ENCODE measurements at regions not wholly inside any gene's neighbourhood (a gene's known extent, or its start where the extent isn't known, plus 50 kb on each side); places are given as distances from the start of the nearest gene placed in this dataset.
"Not testable (repeated sequence)": the region's sequence is repeated elsewhere in the genome, so short reads cannot be mapped to it uniquely, and the experiment has no call there.

DNA sequence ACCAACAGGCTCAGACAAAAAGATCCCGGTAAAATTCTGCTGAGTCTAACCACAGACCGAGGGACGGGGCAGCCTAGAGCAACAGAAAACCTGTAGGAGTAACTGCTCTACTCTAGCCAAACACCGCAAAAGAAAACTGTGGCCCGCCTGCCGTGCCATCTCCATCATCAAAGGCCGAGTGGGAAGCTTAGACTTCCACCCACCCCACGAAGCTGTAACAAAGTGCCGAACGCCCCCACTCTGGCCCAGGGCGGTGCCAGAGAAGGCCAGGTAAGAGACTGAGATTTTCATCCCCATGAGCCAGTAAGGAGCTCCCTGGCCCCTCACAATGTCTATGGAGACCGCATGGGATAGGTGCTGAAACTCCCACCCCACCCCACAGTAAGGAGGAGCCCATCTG, 231.9 kb upstream of the COX10 start:
- intact Hi-C loops (cut with DNase I): no loop called here
- ATAC-seq: no peak
- DNase-seq: no peak

- intact Hi-C loops (cut with DNase I): no loop called here
- DNase-seq (no peak), ATAC-seq (no peak)
Observed at GRCh38 chr17:13840254-13840653, 229.1 kb upstream of the COX10 start.

- intact Hi-C loops (cut with DNase I): no loop called here
- DNase-seq: no peak
- ATAC-seq: no peak
Observed at GRCh38 chr17:13843862-13844635, 225.3 kb upstream of the COX10 start.

GRCh38 chr17:13851889-13852288, 217.4 kb upstream of the COX10 start:
- ATAC-seq: no peak
- intact Hi-C loops (cut with DNase I): no loop called here
- no peak for DNase-seq

DNA sequence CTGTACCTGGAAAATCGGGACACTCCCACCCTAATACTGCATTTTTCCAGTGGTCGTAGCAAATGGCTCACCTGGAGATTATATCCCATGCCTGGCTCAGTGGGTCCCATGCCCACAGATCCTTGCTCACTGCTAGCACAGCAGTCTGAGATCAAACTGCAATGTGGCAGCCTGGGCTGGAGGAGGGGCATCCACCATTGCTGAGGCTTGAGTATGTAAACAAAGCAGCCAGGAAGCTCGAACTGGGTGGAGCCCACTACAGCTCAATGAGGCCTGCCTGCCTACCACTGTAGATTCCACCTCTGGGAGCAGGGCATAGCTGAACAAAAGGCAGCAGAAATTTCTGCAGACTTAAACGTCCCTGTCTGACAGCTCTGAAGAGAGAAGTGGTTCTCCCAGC, 213.6 kb upstream of the COX10 start:
- DNase-seq; intact Hi-C loops (cut with DNase I); ATAC-seq: not testable (repeated sequence)

GRCh38 chr17:13862346-13862745, 207.0 kb upstream of the COX10 start:
- intact Hi-C loops (cut with DNase I): no loop called here
- ATAC-seq: no peak

GRCh38 chr17:13863436-13863835, 205.9 kb upstream of the COX10 start:
- intact Hi-C loops (cut with DNase I): no loop called here
- DNase-seq (no peak), ATAC-seq (no peak)

More at GRCh38 chr17:13862346-13862745, 207.0 kb upstream of the COX10 start:
- no peak for DNase-seq

DNA sequence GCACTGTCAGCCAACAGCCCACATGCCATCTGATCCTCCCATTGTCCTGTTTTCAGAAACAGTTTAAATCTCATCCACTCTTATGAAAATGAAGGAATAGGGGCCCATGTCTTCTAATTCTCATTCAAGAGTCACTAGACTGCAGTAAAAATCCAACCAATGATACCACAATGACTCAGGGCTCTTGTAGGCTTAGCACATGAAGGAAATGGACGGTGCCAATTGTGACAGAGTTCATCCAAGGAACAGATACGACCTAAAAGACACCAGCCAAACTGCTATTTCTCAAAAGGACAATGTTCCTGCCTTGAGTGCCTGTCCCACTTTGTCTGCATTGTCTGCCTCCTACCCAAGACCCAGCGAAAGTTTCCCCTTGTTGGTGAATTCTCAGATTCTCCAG, 204.8 kb upstream of the COX10 start:
- ATAC-seq (peak in 1 of 2 donors; percentile 63), DNase-seq (no peak)
- intact Hi-C loops (cut with DNase I): no loop called here

- intact Hi-C loops (cut with DNase I): no loop called here
- ATAC-seq: peak in 1 of 2 donors; percentile 45
- no peak for DNase-seq
Observed at GRCh38 chr17:13865650-13866049, 203.7 kb upstream of the COX10 start.

GRCh38 chr17:13869331-13869940, 199.9 kb upstream of the COX10 start:
- intact Hi-C loops (cut with DNase I): no loop called here
- DNase-seq (no peak), ATAC-seq (no peak)

DNA sequence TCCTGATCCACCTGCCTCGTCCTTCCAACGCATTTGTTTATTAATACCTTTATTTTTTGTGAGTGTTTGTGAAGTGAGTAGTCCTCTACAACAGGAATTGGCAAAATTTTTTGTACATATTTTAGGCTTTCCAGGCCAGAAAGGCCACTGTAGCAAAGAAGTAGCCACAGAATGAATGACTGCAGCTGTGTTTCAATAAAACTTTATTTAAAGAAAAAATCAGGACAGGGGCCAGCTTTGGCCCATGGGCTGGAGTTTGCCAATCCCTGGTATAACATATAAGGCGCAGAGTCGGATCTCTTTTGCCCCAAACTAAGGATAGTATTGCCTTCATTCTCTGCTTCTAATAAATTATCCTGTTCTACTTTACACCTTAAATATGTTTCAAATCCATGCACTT, 198.0 kb upstream of the COX10 start:
- intact Hi-C loops (cut with DNase I): no loop called here
- ATAC-seq: no peak
- no peak for DNase-seq

DNA sequence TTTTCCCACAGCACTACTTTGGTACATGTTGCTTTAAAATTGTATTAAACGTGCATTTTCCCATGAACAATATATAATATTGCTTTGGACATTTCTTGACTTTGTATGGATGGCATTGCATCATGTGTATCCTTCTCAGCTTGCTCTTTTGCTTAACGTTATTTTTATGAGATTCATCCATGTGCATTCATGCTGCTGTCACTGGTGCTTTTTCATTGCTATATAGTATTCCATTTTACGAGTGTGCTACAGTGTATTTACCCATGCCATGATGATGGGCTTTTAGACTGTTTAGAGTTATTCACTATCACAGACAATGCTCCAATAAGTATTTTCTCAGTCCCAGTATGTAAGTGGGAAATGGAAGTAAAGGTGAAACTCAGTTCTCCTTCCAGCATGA, 195.2 kb upstream of the COX10 start:
- no peak for DNase-seq
- intact Hi-C loops (cut with DNase I): no loop called here
- ATAC-seq: no peak

GRCh38 chr17:13874817-13875216, 194.5 kb upstream of the COX10 start:
- ATAC-seq (no peak), DNase-seq (no peak)
- intact Hi-C loops (cut with DNase I): no loop called here

DNA sequence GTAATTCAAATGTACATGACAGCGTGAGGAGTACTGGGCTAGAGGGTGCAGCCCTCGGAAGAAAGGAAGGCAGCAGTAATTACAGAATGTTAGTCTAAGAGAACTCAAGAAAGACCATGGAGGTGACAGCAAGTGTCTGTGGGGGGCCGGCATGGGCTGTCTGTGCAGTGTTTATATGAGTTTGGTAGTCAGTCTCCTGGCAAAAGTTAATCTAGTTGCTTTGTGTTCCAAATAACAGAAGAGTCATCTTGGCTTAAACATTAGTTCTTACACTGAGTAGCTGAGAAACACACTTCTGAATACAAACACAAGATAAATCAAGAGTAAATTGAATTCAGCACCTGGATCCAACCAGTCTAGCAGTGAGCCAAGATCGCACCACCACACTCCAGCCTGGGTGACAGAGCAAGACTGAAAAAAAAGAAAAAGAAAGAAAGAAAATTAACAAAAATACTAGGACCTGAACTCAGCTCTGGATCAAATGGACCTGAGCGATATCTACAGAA, 189.3 kb upstream of the COX10 start:
- ATAC-seq: peak in 1 of 2 donors; percentile 12
- intact Hi-C loops (cut with DNase I): loop anchor here in 1 of 2 donors (10.0 kb wide), 1 partner anchor 105 kb away; no protein-coding TSS in a partner anchor
- no peak for DNase-seq

GRCh38 chr17:13883659-13884058, 185.6 kb upstream of the COX10 start:
- intact Hi-C loops (cut with DNase I): loop anchor here in 1 of 2 donors (10.0 kb wide), 1 partner anchor 109 kb away; no protein-coding TSS in a partner anchor
- ATAC-seq: no peak

DNA sequence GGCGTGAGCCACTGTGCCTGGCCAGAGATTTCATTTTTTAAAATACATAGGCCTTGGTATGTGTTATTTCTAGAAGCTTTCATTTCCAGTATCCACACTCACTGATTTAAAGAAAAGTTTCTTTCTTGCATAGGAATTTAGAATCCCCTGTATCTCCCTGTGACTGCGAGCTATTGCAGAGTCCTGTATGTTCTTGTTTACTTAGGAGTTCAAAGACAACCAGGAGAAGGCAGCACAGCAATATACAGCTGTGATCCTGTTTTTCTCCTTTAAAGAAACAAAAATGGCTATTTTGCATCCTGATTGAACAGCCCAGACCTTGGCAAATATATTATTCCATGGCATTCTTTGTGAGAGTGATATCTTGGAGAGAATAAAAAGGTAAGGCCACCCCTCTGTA, 185.0 kb upstream of the COX10 start:
- intact Hi-C loops (cut with DNase I): loop anchor here in 1 of 2 donors (10.0 kb wide), 1 partner anchor 110 kb away; no protein-coding TSS in a partner anchor
- DNase-seq (no peak), ATAC-seq (no peak)

More at GRCh38 chr17:13883659-13884058, 185.6 kb upstream of the COX10 start:
- DNase-seq: no peak

- no peak for DNase-seq
- intact Hi-C loops (cut with DNase I): loop anchor here in 1 of 2 donors (10.0 kb wide), 1 partner anchor 111 kb away; no protein-coding TSS in a partner anchor
- ATAC-seq: peak; percentile 71 to 90
Observed at GRCh38 chr17:13885550-13885949, 183.8 kb upstream of the COX10 start.

DNA sequence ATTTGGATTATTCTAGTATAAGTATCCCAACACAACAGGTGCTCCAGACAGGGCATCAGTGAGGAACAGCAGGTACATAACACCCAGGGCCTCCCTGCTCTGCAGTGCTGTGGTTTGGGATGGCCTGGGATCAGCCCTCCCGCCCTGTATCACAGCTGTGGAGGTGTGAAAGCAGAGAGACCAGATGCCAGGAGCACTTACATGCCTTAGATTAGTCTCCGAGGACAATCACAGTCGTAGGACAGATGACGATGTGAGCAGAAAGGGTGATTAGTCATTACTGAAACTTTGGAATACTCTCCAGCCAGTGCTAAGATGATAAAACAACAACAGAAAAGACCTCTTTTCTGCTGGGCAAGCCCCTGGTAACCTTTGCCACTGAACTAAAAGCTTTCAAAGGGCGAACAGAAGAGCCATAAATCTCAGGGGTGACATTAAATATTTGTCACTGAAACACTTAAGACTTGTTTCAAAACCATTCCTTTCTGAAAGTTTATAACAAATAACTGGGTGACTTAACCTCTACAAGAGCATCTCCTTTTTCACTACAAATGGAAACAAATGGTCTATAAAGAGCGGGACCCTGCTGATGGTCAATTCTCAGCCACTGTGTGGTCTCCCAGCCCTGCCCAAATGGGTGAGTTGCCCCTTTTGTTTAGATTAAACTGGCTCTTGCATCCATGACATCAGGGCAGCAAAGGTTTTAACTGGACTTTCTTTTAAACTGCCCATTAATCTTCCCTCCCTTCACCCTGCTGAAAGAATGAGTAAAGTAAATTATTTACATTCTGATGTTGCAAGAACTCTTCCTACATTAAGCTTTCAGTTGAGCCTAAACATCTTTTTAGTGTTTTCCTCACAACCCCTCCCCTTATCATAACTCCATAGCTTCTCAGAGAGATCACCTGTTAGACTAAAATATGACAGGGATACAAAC, 183.1 kb upstream of the COX10 start:
- peak; percentile 49 for DNase-seq
- peak; percentile 97 to 99 for ATAC-seq
- intact Hi-C loops (cut with DNase I): loop anchor here in 1 of 2 donors (10.0 kb wide), 1 partner anchor 111 kb away; no protein-coding TSS in a partner anchor

DNA sequence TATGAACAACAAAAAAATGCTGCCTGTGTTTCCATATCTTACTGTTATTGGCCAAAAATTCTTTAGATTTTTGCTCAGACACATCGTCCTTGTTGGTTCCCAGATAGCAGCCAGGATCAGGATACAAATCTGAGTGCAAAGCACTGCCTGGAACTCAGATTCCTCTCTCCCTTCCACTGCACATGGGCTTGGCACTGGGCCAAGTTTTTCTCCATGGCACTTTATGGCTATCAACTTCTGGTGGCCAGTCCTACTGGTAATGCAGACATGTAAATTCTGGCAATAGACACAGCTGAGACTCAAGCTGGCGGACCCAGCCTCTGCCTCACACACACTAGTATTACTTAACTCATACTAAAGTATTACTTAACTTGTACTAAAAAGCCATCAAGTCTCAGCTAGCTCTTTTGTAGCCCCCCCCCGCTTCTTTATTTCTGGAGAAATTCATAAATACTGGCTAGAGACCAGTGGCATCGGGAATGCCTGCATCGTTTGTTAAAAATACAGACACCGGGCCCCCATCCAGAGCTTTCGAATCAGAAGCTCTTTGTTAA, 181.2 kb upstream of the COX10 start:
- intact Hi-C loops (cut with DNase I): loop anchor here in 1 of 2 donors (10.0 kb wide), 1 partner anchor 113 kb away; no protein-coding TSS in a partner anchor
- ATAC-seq (peak in 1 of 2 donors; percentile 16), DNase-seq (peak; percentile 32)

All from left cardiac atrium (tissue), 4 donors.